IPS-NIHi11 (cell line): ENCODE measurements at regions not wholly inside any gene's neighbourhood (a gene's known extent, or its start where the extent isn't known, plus 50 kb on each side); places are given as distances from the start of the nearest gene placed in this dataset.

ENCODE experiments used
- DNase-seq: peaks from one replicate; pipeline ENCODE4 v3.0.0; 2012; ENCODE audit warnings: mixed read lengths, low spot score

- DNase-seq = no peak
Observed at GRCh38 chr2:238689871-238690389, 158.0 kb upstream of the TWIST2 start.

- DNase-seq = no peak
Observed at GRCh38 chr2:238690511-238690910, 157.4 kb upstream of the TWIST2 start.

DNA sequence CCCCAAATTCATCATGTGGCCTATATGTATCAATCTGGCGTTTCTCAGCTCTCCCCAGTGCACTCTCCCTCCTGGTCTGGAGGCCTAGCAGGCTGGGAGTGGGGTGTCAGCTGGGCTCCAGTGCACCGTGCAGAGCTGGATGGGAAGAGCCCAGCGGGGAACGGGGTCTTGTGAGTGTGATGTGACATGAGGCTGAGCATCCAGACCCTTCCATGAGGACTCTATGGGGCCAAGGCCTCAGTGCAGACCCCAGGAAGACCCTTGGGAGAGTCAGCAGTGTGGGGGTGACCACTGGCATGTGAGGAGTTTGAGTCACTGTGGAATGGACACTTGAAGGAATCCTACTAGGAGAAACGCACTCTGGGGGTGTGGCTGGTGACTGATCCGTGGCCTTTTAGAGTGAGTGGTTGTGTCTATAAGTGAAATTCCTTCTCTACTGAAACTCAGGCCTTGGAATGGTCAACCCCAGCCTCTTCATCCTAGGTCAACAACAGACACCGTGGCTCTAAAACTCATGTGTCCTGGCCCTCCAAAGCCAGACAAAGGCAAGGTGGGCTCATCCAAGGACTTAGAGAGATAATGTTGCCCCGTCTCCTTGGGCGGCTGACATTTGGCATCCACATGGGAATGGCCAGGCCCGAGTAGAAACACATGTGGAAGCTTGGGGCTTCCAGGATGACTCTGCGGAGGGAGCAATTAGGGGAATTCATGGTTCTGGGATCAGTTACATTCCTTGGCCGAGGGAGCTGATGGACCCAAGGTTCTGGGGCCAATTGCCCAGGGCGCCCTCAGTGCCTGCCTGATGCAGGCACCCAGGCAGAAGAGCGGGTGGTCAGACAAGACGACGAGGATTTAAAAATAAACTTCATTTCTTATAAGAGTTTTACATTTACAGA is 156.0 kb upstream of the TWIST2 start:
- no peak for DNase-seq

GRCh38 chr2:238692562-238692961 is 155.3 kb upstream of the TWIST2 start:
- no peak for DNase-seq

DNA sequence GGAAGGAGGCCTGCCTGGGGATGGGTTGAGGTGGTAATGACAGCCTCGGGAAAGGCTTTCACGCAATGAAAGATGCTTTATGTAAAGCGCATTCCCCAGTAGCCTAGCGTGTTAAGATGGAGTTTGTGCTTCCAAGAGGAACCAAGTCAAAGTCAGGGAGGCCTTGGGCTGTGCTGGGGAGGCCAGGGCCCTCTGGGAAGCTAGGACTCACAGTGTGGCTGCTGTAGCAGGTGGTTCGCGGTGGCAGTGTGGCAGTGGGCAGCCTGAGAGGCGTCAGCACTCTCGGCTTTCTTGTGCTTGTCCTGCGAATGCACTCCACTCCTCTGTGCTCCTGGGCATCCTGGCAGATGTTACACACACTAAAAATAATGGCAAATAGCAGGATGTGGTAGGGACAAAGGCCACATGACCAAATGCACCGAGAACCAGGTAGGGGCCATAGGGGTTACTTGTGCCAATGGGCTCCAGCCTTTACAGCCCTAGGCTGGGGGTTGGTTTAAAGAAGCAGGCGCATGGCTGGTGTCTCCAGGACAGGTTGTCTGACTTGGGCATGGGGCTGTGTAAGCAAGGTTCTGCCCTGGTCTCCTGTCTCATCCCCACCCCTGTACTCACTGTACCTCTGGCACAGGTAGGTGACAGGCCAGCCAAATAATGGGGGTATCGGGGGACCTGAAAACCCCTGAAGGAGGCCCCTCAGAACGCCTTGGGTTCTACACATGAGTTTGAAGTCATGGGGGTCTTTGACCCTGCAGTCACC is 154.4 kb upstream of the TWIST2 start:
- no peak for DNase-seq

- no peak for DNase-seq
Observed at GRCh38 chr2:238694136-238694755, 153.6 kb upstream of the TWIST2 start.

- DNase-seq = no peak
Observed at GRCh38 chr2:238694922-238695321, 153.0 kb upstream of the TWIST2 start.

DNA sequence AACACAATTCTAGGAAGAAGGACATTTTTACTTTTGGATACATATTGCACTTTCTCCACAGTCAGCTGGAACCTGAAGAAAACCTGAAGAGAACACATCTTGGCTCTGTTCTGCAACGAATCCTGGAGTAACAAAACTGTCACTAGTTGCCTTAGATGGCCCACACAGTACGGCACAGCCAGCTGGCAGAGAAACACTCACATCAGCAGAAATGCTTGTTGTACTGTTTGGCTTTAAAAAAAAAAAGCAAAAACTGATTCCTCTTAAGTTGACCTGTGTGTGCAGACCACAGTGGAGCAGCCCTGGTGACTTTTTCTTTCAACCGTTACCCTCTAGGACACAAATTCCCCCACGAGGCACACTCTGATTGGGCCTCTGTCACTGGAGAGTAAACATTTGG is 152.3 kb upstream of the TWIST2 start:
- DNase-seq = no peak

GRCh38 chr2:238696331-238696730 is 151.6 kb upstream of the TWIST2 start:
- DNase-seq = no peak

- DNase-seq = no peak
Observed at GRCh38 chr2:238696786-238697185, 151.1 kb upstream of the TWIST2 start.

- DNase-seq = no peak
Observed at GRCh38 chr2:238697193-238698071, 150.5 kb upstream of the TWIST2 start.

GRCh38 chr2:238698072-238698352 is 149.9 kb upstream of the TWIST2 start:
- DNase-seq = no peak

- no peak for DNase-seq
Observed at GRCh38 chr2:238698451-238699306, 149.2 kb upstream of the TWIST2 start.

GRCh38 chr2:238699307-238700116 is 148.4 kb upstream of the TWIST2 start:
- DNase-seq = no peak

- no peak for DNase-seq
Observed at GRCh38 chr2:238700117-238700457, 147.8 kb upstream of the TWIST2 start.

GRCh38 chr2:238700506-238701340 is 147.2 kb upstream of the TWIST2 start:
- no peak for DNase-seq

- DNase-seq = no peak
Observed at GRCh38 chr2:238701341-238702206, 146.3 kb upstream of the TWIST2 start.
